Gastroesophageal sphincter (tissue), 4 donors: ENCODE measurements at regions not wholly inside any gene's neighbourhood (a gene's known extent, or its start where the extent isn't known, plus 50 kb on each side); places are given as distances from the start of the nearest gene placed in this dataset.

Experiments used
- ATAC-seq: fragments of 150-250 bp; one replicate; pipeline ENCODE4 v1.9.1; 2016; ENCODE audit warnings: mild to moderate bottlenecking, moderate library complexity
- H3K27ac ChIP-seq, 4 donors: fragments of 200-600 bp; sonication (generic) in 3 of 4; 1 replicate in 3 of 4; 2 replicates in 1 of 4; pipeline ENCODE4 v1.5.1; 2016 to 2019
- H3K27me3 ChIP-seq: fragments of 200-600 bp; sonication (generic); one replicate; pipeline ENCODE4 v1.5.1; 2019
- H3K36me3 ChIP-seq, 2 donors: fragments of 200-600 bp; sonication (generic); one replicate each; pipeline ENCODE4 v1.5.1; 2019; ENCODE audit warnings: control low read depth in 1 of 2
- H3K4me1 ChIP-seq, 3 donors: fragments of 200-600 bp; sonication (generic); 1 replicate in 2 of 3; 2 replicates in 1 of 3; pipeline ENCODE4 v1.5.1; 2016 to 2019; ENCODE audit warnings: control low read depth in 2 of 3
- H3K4me3 ChIP-seq, 2 donors: fragments of 200-600 bp; sonication (generic); one replicate each; pipeline ENCODE4 v1.5.1; 2019; ENCODE audit warnings: mild to moderate bottlenecking in 1 of 2, moderate library complexity in 1 of 2
- H3K9me3 ChIP-seq, 3 donors: fragments of 200-600 bp; sonication (generic); one replicate each; pipeline ENCODE4 v1.5.1; 2017 to 2019; ENCODE audit warnings: control low read depth in 2 of 3
- EP300 ChIP-seq: sonication (generic); formaldehyde crosslinking; IDR thresholded peaks from one replicate; pipeline ENCODE4 v1.6.1; 2017; ENCODE audit warnings: antibody characterized with exemption, mild to moderate bottlenecking
- POLR2A ChIP-seq, 2 donors: fragments of 450-650 bp; IDR thresholded peaks; one replicate each; pipeline ENCODE4 v1.6.1; 2017; ENCODE audit warnings: antibody characterized with exemption in 2 of 2, mild to moderate bottlenecking in 2 of 2, moderate library complexity in 1 of 2
- POLR2AphosphoS5 ChIP-seq: sonication (generic); formaldehyde crosslinking; IDR thresholded peaks from one replicate; pipeline ENCODE4 v1.6.1; 2017; ENCODE audit warnings: antibody characterized with exemption
- WGBS, 2 donors: methylation state at CpG; one replicate each; pipeline ENCODE4 v1.1.5; 2018; ENCODE audit warnings: low coverage in 1 of 2; 5-methylcytosine and 5-hydroxymethylcytosine counted together
- TF ChIP-seq, protein P1 (sequence below), 4 experiments: fragments of 200-600 bp in 2 of 4; fragments of 450-650 bp in 2 of 4; sonication (generic) in 1 of 4; IDR thresholded peaks; one replicate each; pipeline ENCODE4 v1.5.1; 2017 to 2019; ENCODE audit warnings: antibody characterized with exemption in 4 of 4, mild to moderate bottlenecking in 2 of 4, moderate library complexity in 2 of 4

DNA sequence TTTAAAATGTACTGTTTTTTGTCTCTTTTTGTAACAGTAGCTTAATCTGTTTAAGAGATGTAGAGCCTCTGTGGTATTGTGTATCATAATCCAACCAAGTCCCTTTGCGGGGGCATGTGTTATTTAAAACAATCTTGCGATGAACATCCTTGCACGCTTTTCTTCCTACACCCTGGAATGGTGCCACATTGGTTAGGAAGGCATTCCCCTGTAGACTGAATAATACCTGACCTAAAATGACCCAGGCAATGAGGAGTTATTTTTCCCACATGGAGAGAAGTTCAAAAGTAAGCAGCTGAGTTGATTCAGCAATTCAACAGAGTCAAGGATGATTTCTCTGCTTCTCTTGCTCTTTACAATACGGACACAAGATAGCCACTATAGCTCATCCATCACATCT is 142.0 kb upstream of the PMEPA1 start:
- no peak for TF ChIP-seq EP300
- Histone ChIP-seq H3K4me3 (no peak overlapping the region), H3K36me3 (no peaks in the 10 kb centered on the region), H3K9me3 (no peaks in the 10 kb centered on the region), H3K4me1 (no peaks in the 10 kb centered on the region), H3K27me3 (no peaks in the 10 kb centered on the region), H3K27ac (no peak overlapping the region)
- ATAC-seq: no peak
- 70 to 71% methylated on average over 3 to 4 of the region's 4 CpGs for WGBS, 2 donors

DNA sequence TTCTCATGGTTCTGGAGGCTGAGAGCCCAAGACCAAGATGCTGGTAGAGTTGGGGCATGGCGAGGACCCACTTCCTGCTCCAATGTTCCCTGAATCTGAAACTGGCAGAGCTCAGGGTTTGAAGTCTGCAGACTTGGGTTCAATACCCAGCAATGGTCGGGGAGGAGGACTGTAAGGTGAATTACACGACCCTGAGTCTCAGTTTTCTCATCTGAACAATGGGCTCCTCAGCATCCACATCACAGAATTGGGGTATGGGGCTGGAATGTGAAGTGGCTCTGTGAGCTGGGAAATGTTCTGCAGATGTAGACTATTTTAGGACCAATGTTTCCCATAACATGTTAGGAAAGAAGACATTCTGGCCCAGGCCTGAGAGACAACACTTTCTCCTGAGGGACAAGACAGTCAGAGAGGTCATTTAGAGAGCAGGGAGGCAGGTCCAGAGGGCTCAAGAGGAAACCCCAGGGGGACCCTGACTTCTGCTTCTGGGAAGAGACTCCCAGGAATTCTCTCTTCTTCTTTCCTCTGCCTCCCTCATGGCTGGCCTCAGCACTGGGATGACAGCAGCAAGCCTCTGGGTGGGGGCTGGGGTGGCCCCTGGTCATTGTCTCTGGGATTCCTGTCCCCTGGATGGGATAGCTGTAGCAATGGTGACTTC is 141.3 kb upstream of the PMEPA1 start:
- no peak for ATAC-seq

DNA sequence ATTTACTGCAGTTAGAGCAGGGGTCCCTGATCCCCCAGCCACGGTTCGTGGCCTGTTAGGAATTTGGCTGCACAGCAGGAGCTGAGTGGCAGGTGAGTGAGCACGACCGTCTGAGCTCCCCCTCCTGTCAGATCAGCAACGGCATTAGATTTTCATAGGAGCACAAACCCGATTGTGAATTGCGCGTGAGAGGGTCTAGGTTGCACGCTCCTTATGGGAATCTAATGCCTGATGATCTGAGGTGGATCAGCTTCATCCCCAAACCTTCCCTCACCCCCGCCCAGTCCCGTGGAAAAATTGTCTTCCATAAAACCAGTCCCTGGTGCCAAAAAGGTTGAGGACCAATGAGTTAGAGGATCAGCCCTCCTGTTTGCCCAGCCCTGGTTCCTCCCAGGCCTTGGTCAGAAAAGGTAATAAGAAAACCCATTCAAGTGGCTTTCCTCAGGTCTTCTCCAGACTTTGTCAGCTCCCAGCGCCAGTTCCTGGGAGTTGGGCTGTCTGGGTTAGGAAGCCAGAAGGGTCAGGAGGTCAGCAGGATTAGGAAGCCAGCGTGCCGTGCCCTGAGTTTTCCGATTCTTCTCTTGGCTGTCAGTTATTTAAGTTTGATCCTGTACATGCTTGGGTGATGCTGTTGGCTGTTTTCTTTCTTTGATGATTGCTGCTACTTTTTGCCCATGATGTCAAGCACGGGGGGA is 139.9 kb upstream of the PMEPA1 start:
- TF ChIP-seq POLR2AphosphoS5 (no peak), EP300 (no peak), POLR2A (IDR thresholded peaks at IDR 0.05) (no peak)
- TF ChIP-seq, protein P1, sequence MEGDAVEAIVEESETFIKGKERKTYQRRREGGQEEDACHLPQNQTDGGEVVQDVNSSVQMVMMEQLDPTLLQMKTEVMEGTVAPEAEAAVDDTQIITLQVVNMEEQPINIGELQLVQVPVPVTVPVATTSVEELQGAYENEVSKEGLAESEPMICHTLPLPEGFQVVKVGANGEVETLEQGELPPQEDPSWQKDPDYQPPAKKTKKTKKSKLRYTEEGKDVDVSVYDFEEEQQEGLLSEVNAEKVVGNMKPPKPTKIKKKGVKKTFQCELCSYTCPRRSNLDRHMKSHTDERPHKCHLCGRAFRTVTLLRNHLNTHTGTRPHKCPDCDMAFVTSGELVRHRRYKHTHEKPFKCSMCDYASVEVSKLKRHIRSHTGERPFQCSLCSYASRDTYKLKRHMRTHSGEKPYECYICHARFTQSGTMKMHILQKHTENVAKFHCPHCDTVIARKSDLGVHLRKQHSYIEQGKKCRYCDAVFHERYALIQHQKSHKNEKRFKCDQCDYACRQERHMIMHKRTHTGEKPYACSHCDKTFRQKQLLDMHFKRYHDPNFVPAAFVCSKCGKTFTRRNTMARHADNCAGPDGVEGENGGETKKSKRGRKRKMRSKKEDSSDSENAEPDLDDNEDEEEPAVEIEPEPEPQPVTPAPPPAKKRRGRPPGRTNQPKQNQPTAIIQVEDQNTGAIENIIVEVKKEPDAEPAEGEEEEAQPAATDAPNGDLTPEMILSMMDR (IDR thresholded peaks at IDR 0.05): no peak
- H3K27me3 ChIP-seq: no peaks in the 10 kb centered on the region

More for the DNA sequence above, 141.3 kb upstream of the PMEPA1 start:
- WGBS, 2 donors: 82 to 86% methylated on average over 3 of the region's 3 CpGs
- Histone ChIP-seq H3K4me1 (no peaks in the 10 kb centered on the region), H3K4me3 (no peak overlapping the region), H3K36me3 (no peaks in the 10 kb centered on the region), H3K9me3 (no peaks in the 10 kb centered on the region), H3K27ac (no peak overlapping the region), H3K27me3 (no peaks in the 10 kb centered on the region)
- TF ChIP-seq POLR2AphosphoS5 (no peak), EP300 (no peak), POLR2A (IDR thresholded peaks at IDR 0.05) (no peak)
- TF ChIP-seq, protein P1 (IDR thresholded peaks at IDR 0.05): no peak

DNA sequence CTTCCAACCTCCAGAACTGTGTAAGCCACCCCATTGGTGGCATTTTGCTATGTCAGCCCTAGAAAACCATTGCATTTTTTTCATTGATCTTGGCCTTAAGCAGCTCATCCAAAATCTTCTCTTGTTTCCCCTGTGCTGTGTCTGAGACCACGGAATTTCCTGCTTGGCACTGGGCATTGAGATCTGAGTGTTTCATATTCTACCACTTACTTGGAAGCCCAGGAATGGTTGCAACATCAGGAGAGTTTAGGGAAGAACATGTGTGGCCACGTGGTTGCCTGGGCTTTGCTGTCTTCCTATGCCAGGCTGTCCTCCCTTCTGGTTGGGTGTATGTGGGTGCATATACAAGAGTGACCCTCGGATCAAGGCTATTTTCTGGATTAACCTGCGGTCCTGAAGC is 139.3 kb upstream of the PMEPA1 start:
- no peaks in the 10 kb centered on the region for H3K4me1 ChIP-seq
- no peaks in the 10 kb centered on the region for H3K36me3 ChIP-seq
- no peak overlapping the region for H3K27ac ChIP-seq
- no peaks in the 10 kb centered on the region for H3K9me3 ChIP-seq
- no peak overlapping the region for H3K4me3 ChIP-seq
- H3K27me3 ChIP-seq: no peaks in the 10 kb centered on the region
- no peak for ATAC-seq
- TF ChIP-seq, protein P1 (IDR thresholded peaks at IDR 0.05): no peak
- TF ChIP-seq EP300 (no peak), POLR2A (IDR thresholded peaks at IDR 0.05) (no peak), POLR2AphosphoS5 (no peak)
- 94% methylated on average over 2 of the region's 4 CpGs for WGBS, 2 donors

More for the DNA sequence above, 139.9 kb upstream of the PMEPA1 start:
- no peak for ATAC-seq
- Histone ChIP-seq H3K4me3 (no peak overlapping the region), H3K36me3 (no peaks in the 10 kb centered on the region), H3K9me3 (no peaks in the 10 kb centered on the region), H3K27ac (no peak overlapping the region), H3K4me1 (no peaks in the 10 kb centered on the region)
- WGBS, 2 donors: 77 to 98% methylated on average over 5 to 11 of the region's 16 CpGs

DNA sequence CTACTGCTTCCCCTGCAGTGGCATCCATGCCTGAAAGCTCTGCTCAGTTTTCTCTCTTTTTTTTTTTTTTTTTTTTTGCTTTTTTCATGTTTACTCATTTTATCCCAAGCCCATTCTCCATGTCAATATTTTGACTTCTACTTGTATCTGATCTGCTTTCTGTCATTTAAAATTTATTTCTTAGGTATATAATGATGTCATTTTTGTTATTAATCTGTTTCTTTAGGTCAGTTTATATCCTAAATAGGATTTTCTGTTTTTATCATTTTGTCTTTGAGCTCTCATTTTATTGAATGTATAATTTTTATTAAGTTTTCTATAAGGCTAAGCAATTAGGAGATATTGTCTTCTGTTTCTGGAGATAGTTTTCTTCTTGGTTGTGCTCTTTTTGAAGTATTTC is 138.5 kb upstream of the PMEPA1 start:
- TF ChIP-seq POLR2A (IDR thresholded peaks at IDR 0.05) (no peak), EP300 (no peak)
- TF ChIP-seq, protein P1 (IDR thresholded peaks at IDR 0.05): no peak

More for the DNA sequence above, 138.5 kb upstream of the PMEPA1 start:
- H3K9me3 ChIP-seq: no peaks in the 10 kb centered on the region
- H3K4me3 ChIP-seq: no peak overlapping the region
- no peaks in the 10 kb centered on the region for H3K27me3 ChIP-seq
- no peak for ATAC-seq
- H3K27ac ChIP-seq: no peak overlapping the region
- no peaks in the 10 kb centered on the region for H3K36me3 ChIP-seq
- H3K4me1 ChIP-seq: no peaks in the 10 kb centered on the region
